HG02981 (cell line): ENCODE measurements at regions not wholly inside any gene's neighbourhood (a gene's known extent, or its start where the extent isn't known, plus 50 kb on each side); places are given as distances from the start of the nearest gene placed in this dataset.

Experiments used
- ATAC-seq: cut with Tn5 transposase; IDR thresholded peaks from one replicate; pipeline ENCODE4 v1.9.1; 2021; ENCODE audit warnings: mild to moderate bottlenecking, moderate library complexity; ENCODE audit not compliant: unreplicated experiment

DNA sequence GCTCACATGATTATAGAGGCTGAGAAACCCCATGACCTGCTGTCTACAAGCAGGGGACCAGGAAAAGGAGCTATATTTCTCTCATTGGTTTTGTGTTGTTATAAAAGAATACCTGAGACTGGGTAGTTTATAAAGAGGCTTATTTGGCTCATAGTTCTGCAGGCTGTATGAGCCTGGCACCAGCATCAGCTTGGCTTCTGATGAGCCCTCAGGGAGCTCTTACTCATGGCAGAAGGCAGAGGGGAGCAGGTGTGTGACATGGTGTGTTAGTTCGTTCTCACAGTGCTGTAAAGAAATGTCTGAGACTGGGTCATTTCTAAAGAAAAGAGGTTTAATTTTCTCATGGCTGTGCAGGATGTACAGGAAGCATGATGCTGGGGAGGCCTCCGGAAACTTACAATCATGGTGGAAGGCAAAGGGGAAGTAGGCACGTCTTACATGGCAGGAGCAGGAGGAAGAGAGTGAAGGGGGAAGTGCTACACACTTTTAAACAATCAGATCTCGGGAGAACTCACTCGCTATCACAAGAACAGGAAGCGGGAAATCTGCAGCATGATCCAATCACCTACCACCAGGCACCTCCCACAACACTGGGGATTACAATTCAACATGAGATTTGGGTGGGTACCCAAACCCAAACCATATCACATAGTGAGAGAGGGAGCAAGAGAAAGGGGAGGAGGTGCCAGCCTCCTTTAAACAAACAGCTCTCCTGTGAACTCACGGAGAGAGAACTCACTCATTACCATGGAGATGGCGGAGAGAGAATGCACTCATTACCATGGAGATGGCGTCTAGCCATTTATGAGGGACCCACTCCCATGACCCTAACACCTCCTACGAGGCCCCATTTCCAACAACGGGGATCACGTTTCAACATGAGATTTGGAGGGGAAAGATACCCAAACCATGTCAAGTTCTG is 133.4 kb downstream of the JCAD start:
- no peak for ATAC-seq

DNA sequence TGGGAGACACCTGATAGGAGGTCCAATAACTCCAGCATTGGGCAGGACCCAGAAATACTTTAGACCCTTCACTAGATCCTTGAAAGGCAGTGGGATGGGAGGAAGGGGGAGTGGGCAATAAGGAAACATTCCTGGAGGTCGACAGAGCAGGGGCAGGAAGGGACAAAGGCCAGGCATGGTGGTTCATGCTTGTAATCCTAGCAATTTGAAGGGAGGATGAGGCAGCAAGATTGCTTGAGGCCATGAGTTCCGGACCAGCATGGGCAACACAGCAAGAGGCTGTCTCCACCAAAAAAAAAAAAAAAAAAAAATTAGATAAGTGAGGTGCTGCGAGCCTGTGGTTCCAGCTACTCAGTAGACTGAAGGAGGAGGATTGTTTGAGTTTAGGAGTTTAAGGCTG is 134.9 kb downstream of the JCAD start:
- no peak for ATAC-seq

- no peak for ATAC-seq
Measured at GRCh38 chr10:29923416-29923965, 135.9 kb downstream of the JCAD start.

DNA sequence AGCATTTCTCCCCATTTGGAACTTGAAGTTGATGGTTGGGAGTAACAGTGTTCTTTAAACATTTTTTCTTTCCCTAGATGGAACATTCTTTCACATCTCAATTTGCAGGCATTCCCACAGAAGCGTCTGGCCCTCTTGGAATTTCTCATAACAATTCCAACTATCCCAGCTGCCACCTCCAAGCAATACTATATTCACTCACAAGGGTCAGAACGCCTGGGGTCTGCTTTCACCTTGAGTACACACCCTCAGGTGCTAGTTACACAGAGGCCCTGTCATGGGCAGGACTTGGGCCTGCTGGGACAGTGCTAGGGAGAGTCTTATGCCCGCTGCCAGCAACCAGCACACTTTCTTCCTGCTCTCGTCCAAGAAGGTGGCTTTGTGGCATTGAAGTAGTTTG is 136.5 kb downstream of the JCAD start:
- ATAC-seq = no peak

GRCh38 chr10:29922226-29922625 is 137.2 kb downstream of the JCAD start:
- ATAC-seq = no peak

DNA sequence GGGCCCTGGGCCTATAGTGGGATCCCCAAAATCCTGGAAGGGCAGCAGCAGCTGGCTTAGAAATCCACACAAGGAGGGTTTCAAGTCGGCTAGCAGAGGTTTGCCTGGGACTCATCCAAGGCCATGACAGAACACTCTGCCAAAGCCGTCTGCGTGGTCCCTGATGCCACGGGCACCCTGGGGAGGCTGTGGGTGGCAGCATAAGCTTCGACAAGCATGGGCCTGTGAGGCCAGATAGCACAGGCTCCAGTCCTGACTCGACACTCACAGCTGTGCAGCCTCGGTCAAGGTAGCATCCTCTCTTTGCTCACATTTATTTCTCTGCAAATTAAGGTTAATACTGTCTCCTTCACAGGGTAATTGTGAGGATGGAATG is 138.3 kb downstream of the JCAD start:
- ATAC-seq = no peak

DNA sequence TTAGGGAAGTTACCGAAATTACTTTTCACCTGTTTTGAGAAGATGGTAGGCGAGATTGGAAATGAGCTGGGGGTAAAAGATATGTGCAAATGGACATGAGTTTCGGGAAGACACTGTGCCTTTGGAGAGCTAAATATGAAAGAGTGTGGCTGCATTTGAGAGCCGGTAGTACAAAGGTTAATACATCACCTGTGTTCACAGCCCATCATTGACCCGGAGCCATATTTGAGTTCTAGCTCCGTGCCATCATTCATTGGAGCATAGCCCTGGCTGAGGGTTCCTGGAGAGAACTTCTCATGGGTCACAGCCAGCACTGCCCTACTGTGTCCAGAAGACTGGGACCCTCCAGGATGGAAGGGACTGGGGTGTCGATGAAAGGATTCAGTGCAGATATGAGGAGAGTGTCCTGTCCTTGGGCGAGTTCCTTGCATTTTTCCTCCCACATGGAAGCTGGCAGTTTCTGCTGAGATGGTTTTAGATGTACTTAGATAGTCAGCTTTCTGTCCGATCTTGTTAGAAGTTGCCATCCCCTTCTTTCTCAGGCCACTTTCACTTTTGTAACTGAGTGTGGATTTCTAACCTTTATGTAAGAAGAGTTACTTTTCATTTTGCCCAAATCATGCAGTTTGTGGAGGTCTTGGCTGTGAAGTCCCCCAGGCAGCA is 138.8 kb downstream of the JCAD start:
- ATAC-seq = no peak

- ATAC-seq = no peak
Measured at GRCh38 chr10:29918623-29919400, 140.6 kb downstream of the JCAD start.

DNA sequence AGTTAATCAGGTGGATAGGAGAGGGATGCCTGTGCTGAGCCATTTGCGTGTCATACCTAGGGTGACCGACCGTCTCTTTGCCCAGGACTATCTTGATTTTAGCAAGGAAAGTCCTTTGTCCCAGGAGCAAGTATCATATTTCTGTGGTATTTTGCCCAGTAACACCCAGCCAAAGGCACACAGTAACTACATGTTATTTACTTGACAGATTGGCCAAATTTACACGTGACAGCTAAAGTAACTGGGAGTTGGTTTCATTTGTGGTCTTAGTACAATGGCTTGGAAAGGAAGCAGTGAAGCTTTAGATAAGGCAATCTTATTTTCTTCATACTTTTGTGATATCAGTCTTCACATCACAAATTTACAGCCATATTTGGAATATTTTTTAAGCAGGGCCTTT is 142.1 kb downstream of the JCAD start:
- ATAC-seq = no peak

DNA sequence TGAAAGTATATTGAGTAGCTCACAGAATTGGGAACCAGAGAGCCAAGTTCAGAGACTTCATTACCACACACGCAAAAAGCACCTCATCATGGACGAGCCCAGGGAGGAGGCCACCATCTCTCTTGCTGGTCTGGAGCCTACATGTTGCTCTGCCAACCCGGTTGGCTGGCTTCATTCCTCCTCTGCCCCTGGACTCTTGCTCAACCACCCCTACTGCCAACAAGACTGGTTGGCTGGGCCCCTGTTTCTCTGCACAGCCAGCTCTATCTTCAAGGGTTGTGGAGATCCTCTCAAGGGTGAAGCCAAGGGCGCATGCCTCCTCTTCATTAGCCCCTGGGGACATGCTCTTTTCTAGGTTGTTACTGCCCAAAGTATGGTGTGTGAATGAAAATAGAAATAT is 142.7 kb downstream of the JCAD start:
- no peak for ATAC-seq

GRCh38 chr10:29914986-29915785 is 144.2 kb downstream of the JCAD start:
- no peak for ATAC-seq

DNA sequence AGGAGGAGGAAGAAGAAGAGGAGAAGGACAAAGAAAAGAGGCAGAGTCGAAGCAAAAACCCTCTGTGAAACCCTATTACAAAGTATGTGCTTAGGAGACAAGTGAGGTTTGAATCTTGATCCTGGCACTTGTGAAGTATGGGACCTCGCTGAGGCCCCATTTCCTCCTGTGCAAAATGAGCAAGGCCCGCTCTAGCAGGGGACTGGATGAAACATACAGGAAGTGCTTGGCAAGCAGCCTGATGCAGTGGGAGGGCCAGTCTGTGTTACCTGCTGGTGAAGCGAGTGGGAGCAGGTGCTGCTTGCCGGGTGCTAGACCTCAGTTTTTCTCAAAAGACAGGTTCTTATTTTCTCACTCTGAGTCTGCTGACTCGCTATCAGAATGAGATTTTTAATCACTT is 150.4 kb downstream of the JCAD start:
- ATAC-seq = no peak

- no peak for ATAC-seq
Measured at GRCh38 chr10:29900865-29901264, 158.5 kb downstream of the JCAD start.

DNA sequence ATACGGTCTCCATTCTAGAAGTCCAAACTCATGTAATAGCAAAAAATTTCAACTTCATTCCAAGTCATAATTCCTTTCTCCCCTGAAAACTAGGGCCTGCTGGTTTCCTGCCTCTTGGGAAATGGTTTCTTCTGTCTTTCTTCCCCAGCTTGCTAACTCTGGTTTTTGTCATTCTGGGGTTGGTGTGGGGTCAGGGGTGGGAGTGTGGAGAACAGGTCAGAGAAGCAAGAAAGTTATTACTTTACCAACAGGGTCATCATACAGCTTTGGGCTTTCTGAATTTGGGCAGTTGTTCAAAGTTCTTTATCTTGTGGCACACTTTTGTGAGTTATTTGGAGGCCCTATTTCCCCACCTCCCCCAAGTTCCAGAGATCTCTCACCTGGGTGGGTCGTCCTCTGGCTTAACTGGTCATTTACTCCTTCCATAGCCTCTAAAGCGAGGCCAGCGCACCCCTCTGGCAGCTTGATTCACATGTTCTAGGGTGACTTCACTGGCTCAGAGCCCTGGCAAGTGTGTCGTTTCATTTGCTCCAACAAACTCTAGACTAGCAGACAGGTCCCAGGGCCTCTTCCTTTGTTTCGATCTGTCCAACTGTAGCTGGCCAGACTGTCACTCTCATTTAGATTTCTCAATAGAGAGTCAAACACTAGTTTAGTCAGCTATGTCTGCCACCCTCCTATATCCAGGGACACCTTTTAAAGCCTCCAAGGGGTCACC is 161.2 kb downstream of the JCAD start:
- ATAC-seq = no peak

GRCh38 chr10:29897430-29897829 is 162.0 kb downstream of the JCAD start:
- ATAC-seq = no peak

- no peak for ATAC-seq
Measured at GRCh38 chr10:29896053-29896452, 163.3 kb downstream of the JCAD start.

DNA sequence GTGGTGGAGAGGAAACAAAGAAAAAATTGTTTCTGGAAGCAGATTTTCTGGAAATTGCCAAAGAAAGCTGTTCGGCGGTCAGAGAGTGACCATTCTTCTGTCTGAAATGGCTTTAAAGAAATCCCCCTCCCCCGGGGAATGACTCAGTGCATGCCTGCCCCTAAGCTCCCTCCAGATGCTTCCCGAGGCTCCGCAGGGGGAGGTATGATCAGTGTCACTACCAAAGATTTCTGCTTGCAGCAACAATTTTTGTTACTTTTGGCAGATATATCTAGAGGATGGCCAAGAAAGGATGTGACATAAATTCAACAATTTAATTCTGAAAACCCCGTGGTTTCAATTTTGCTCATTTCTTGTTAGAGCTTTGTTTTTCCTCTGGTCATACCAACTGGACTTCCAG is 163.9 kb downstream of the JCAD start:
- no peak for ATAC-seq

GRCh38 chr10:29888321-29888720 is 171.1 kb downstream of the JCAD start:
- no peak for ATAC-seq

- no peak for ATAC-seq
Measured at GRCh38 chr10:29886299-29886698, 173.1 kb downstream of the JCAD start.

GRCh38 chr10:29883231-29883630 is 176.2 kb downstream of the JCAD start:
- ATAC-seq = no peak
